Cardiac fibroblast (primary cell): ENCODE measurements at regions not wholly inside any gene's neighbourhood (a gene's known extent, or its start where the extent isn't known, plus 50 kb on each side); places are given as distances from the start of the nearest gene placed in this dataset.

ENCODE experiments used
- DNase-seq, 2 donors: peaks; one replicate each; pipeline versions ENCODE4 v3.0.0 to v3.0.0-alpha.2; 2010; ENCODE audit warnings: low read depth in 2 of 2
- H3K4me3 ChIP-seq, 2 donors: replicated peaks in 1 of 2; 1 replicate in 1 of 2; 2 replicates in 1 of 2; pipeline ENCODE4 v1.5.1; 2011; ENCODE audit warnings: low read depth in 2 of 2, low read length in 2 of 2, mild to moderate bottlenecking in 2 of 2, moderate library complexity in 1 of 2
- TF ChIP-seq, protein P1 (sequence below): IDR thresholded peaks from one replicate; pipeline ENCODE4 v1.5.1; 2011; ENCODE audit warnings: low read depth, mild to moderate bottlenecking, low read length, inconsistent platforms

DNA sequence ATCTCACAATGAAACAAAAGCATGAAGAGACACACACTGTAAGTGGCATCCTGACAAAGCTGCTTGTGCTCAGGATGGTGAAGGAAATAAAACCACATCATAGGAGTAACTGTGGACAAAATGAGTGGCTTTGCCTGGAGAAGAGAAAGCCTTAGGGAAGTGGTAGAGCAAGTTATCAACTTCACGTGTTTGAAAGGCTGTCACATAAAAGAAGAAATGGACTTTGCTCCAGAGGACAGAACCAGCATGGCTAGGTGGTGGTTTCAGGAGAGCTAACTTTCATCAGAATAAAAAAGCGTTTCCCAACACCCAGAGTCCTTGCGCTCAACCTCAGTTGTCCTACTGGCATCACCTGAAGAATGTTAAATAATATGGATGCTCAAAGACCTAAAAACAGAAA, 139.9 kb downstream of the SETD4 start:
- TF ChIP-seq, protein P1, sequence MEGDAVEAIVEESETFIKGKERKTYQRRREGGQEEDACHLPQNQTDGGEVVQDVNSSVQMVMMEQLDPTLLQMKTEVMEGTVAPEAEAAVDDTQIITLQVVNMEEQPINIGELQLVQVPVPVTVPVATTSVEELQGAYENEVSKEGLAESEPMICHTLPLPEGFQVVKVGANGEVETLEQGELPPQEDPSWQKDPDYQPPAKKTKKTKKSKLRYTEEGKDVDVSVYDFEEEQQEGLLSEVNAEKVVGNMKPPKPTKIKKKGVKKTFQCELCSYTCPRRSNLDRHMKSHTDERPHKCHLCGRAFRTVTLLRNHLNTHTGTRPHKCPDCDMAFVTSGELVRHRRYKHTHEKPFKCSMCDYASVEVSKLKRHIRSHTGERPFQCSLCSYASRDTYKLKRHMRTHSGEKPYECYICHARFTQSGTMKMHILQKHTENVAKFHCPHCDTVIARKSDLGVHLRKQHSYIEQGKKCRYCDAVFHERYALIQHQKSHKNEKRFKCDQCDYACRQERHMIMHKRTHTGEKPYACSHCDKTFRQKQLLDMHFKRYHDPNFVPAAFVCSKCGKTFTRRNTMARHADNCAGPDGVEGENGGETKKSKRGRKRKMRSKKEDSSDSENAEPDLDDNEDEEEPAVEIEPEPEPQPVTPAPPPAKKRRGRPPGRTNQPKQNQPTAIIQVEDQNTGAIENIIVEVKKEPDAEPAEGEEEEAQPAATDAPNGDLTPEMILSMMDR, result no peak
- DNase-seq, result no peak
- no peak overlapping the region for H3K4me3 ChIP-seq

DNA sequence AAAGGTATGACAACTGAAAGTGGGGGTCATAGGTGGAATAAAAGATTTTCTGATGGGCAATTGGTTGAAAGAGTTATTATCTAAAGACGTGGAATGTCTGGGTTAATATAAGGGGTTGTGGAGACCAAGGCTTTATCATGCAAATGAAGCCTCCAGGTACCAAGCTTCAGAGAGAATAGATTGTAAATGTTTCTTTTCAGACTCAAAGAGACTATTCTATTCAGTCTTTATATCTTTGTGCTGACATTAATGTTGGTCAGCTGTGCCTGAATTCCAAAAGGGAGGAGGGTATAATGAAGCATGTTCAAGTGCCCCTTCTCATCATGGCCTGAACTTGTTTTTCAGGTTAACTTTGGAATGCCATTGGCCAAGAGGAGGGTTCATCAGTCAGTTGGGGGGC, 145.3 kb downstream of the SETD4 start:
- DNase-seq, result no peak

DNA sequence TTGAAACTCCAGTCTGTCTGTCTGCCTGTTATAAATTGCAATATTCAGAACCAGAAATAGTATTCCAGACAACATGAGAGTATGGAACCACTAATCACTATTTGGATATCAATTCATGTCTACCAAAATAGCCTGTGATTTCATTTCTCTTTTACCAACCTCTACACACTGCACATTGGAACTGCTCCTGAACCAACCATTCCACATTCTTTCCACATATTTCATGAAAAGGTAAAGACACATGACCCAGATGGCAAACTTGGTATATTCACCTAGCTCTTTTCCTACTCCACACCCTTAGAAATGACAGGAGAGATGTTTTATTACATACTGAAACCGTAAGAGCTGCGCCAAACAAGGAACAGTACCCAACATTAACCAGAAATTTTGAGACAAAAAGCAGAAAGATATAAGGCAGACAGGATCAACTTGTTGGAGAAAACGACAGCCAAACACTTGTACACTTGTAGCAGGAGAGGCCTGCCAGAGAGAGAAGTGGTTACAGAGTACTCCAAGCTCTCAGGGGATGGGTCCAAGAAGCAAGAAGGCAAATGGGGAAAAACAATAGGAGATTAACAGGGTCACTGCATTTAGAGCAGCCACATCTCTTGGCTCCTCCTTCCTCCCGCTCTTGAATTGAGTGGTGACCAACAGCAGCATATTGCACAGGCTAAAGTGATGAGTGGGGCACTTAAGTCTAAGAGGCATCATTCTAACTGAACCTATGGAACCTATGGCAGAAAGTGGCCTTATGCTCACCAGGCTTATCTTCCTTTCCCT, 148.7 kb downstream of the SETD4 start:
- H3K4me3 ChIP-seq, result no peak overlapping the region
- TF ChIP-seq, protein P1, result no peak
- no peak for DNase-seq

More for the DNA sequence above, 145.3 kb downstream of the SETD4 start:
- TF ChIP-seq, protein P1, result no peak
- H3K4me3 ChIP-seq, result no peak overlapping the region

DNA sequence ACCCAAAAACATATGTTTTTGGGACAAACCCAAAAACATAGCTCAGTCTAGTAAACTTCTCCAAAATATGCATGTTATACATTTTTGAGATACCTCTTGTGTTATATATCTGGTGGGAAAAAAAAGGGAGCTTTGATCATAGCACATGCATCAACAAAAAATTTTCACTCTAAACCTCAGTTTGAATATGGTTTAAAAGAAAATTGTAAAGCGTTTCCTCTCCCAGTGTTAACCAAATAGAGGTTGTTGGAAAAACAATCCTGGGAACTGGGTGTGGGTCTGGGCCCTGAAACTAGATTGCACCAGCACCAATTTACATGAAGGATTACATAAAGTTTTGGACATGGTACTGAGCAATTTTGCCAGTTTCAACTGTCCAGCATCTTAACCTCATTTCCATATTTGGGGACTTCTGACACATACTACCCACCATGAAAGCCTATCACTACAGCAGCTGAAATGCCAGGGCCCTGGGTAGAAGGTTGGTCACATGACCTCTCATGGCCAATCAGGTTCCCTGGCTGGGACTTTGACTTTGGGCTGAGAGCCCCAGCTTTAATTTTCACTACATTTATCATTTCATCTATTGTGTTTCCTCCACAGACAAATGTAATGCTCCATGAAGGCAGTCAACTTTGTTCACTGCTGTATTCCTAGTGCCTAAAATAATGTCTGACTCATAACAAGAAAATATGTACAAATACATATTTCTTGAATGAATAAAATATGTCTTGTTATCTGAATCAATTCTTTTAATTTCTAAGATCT, 150.7 kb downstream of the SETD4 start:
- TF ChIP-seq, protein P1, result no peak
- no peak overlapping the region for H3K4me3 ChIP-seq
- peak in 1 of 2 donors; percentile 67 for DNase-seq

DNA sequence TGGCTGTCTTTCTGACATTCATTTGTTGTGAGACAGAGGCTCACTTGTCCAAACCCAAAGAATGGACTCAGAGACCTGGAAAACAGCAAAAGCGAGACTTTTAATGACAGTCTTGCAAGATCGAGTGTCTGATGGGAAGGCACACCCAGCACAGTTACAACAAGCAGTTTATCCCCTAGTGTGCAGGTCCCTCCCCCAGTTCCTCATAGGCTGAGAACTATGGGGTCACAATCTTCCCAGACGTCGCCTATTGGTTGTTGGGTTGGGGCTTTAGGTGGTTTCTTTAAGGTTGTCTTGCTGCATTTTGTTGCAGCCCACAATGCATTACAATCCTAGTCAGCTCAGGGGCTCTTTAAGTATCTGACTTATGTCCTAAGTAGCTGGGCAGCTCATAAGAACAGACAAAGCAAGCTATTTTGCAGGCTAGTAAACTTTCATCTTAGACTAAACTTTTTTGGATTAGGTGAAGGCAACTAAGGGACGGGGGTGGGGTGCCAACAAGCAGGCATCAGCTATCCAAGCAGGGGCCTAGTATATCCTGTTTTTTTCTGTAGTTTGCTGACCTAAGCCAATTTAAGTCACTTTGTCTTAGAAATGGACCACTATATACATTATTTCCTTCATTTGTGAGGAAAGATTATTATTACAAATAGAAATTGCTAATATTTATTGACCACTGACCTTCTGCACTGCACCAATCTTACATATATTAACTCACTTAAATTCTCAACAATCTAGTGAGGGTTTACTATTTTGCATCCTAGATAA, 151.8 kb downstream of the SETD4 start:
- TF ChIP-seq, protein P1, result no peak

DNA sequence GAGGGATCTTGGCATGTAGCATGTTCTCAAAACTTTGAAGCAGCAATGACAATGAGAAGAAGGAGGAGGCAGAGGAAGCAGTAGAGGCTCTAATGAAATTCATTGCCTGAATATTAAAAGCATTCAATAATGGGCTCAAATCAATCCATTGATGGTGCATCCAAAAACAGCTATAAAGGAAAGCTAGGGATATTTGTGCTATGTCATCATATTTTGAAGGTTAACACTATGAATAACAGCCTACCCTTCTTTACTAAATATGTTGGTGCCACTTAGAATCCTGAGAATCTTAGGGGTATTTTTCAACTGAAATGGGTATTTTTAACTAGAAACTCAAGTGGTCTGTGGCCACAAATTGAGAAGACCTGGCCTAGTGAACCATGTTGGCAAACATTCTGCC, 153.7 kb downstream of the SETD4 start:
- no peak overlapping the region for H3K4me3 ChIP-seq
- TF ChIP-seq, protein P1, result no peak
- DNase-seq, result no peak

More for the DNA sequence above, 151.8 kb downstream of the SETD4 start:
- H3K4me3 ChIP-seq, result no peak overlapping the region
- no peak for DNase-seq
